Gastroesophageal sphincter (tissue), 3 donors: ENCODE measurements at regions not wholly inside any gene's neighbourhood (a gene's known extent, or its start where the extent isn't known, plus 50 kb on each side); places are given as distances from the start of the nearest gene placed in this dataset.

ENCODE experiments used
- CTCF ChIP-seq, 4 experiments: fragments of 200-600 bp in 2 of 4; fragments of 450-650 bp in 2 of 4; sonication (generic) in 1 of 4; IDR thresholded peaks; one replicate each; pipeline ENCODE4 v1.5.1; 2017 to 2019; ENCODE audit warnings: antibody characterized with exemption in 4 of 4, mild to moderate bottlenecking in 2 of 4, moderate library complexity in 2 of 4
- POLR2AphosphoS5 ChIP-seq: sonication (generic); formaldehyde crosslinking; IDR thresholded peaks from one replicate; pipeline ENCODE4 v1.6.1; 2017; ENCODE audit warnings: antibody characterized with exemption

- TF ChIP-seq CTCF (IDR thresholded peaks at IDR 0.05), result no peak
- TF ChIP-seq POLR2AphosphoS5, result no peak
Measured at GRCh38 chr2:234732404-234733092, 219.3 kb upstream of the SH3BP4 start.
